ENCODE measurements at regions not wholly inside any gene's neighbourhood (a gene's known extent, or its start where the extent isn't known, plus 50 kb on each side); places are given as distances from the start of the nearest gene placed in this dataset.

DNA sequence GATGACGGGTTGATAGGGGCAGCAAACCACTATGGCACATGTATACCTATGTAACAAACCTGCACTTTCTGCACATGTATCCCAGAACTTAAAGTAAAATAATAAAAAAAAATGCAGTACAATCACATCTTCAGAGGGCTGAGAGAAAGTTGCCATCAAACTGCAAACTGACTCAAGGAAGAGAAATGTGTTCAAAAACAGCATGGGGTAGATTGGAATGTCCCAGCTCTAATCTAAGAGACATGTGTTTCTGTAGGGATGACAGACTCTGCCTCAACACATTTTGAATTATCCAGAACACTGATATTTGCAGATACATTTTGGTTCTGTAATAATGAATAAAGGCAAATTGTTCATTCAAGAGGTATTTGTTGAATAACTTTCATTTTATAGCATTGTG, 171.2 kb upstream of the RUNX1 start:
- TF ChIP-seq POLR2A (IDR thresholded peaks at IDR 0.05; ENCODE audit: low read depth, low read length) (no peak), POLR2AphosphoS5 (IDR thresholded peaks at IDR 0.05; ENCODE audit: low read depth, low read length) (no peak), TAF1 (IDR thresholded peaks at IDR 0.05; ENCODE audit: borderline replicate concordance, low read depth, low read length) (no peak)

Measured in GM12892 (cell line).